HEK293 (cell line): ENCODE measurements at regions not wholly inside any gene's neighbourhood (a gene's known extent, or its start where the extent isn't known, plus 50 kb on each side); places are given as distances from the start of the nearest gene placed in this dataset.

Experiments used
- CTCF ChIA-PET: fragments of 350-600 bp; formaldehyde crosslinking; extraction: SDS; loops from one replicate; lab custom pipeline; 2021; ENCODE audit warnings: antibody characterized with exemption; lab: Yijun Ruan, JAX
- POLR2A ChIA-PET: fragments of 300-600 bp; formaldehyde crosslinking; extraction: SDS; loops from one replicate; lab custom pipeline; 2020; ENCODE audit warnings: antibody characterized with exemption, inconsistent platforms; lab: Yijun Ruan, JAX
- H3K27ac ChIP-seq: fragments of 200-500 bp; sonication (Bioruptor generic); 2 replicates; pipeline ENCODE4 v1.5.1; 2014; ENCODE audit warnings: low read depth, low read length, control low read depth, inconsistent platforms; ENCODE audit errors: extremely low read depth
- H3K36me3 ChIP-seq, 2 experiments: fragments of 200-500 bp in 1 of 2; sonication (Bioruptor generic) in 1 of 2; 1 replicate in 1 of 2; 2 replicates in 1 of 2; pipeline ENCODE4 v1.5.1; 2014 to 2017; ENCODE audit warnings: inconsistent platforms in 2 of 2, low read length in 2 of 2; ENCODE audit not compliant: control insufficient read depth in 2 of 2, insufficient read depth in 1 of 2
- H3K4me1 ChIP-seq: fragments of 200-500 bp; sonication (Bioruptor generic); 2 replicates; pipeline ENCODE4 v1.5.1; 2014; ENCODE audit warnings: mild to moderate bottlenecking, low read length, inconsistent platforms; ENCODE audit not compliant: control insufficient read depth, insufficient read depth
- H3K4me3 ChIP-seq: 2 replicates; pipeline ENCODE4 v1.5.1; 2011; ENCODE audit warnings: low read depth, mild to moderate bottlenecking, control low read depth, low read length, moderate library complexity
- H3K9me3 ChIP-seq: fragments of 200-500 bp; sonication (Bioruptor generic); 2 replicates; pipeline ENCODE4 v1.5.1; 2014; ENCODE audit warnings: low read depth, low read length, inconsistent platforms; ENCODE audit not compliant: control insufficient read depth, insufficient read depth
- KLF1 ChIP-seq: fragments of 450-650 bp; formaldehyde crosslinking; IDR thresholded peaks from 2 replicates; pipeline ENCODE4 v1.5.1; 2016; ENCODE audit warnings: missing biosample characterization, missing genetic modification characterization
- PRDM2 ChIP-seq: fragments of 450-650 bp; formaldehyde crosslinking; IDR thresholded peaks from 2 replicates; pipeline ENCODE4 v1.5.1; 2016; ENCODE audit warnings: missing biosample characterization, missing genetic modification characterization, borderline replicate concordance
- ZBTB20 ChIP-seq: fragments of 450-650 bp; formaldehyde crosslinking; IDR thresholded peaks from 2 replicates; pipeline ENCODE4 v1.5.1; 2016; ENCODE audit warnings: missing biosample characterization, missing genetic modification characterization
- ZFP37 ChIP-seq: fragments of 450-650 bp; formaldehyde crosslinking; IDR thresholded peaks from 2 replicates; pipeline ENCODE4 v1.5.1; 2016; ENCODE audit warnings: missing biosample characterization, missing genetic modification characterization
- ZNF280D ChIP-seq: fragments of 450-650 bp; formaldehyde crosslinking; IDR thresholded peaks from 2 replicates; pipeline ENCODE4 v1.5.1; 2016; ENCODE audit warnings: missing biosample characterization, missing genetic modification characterization
- ZNF302 ChIP-seq: fragments of 450-650 bp; formaldehyde crosslinking; IDR thresholded peaks from 2 replicates; pipeline ENCODE4 v1.5.1; 2016; ENCODE audit warnings: missing biosample characterization, missing genetic modification characterization, low read depth
- ZNF398 ChIP-seq: fragments of 450-650 bp; formaldehyde crosslinking; IDR thresholded peaks from 2 replicates; pipeline ENCODE4 v1.5.1; 2017; ENCODE audit warnings: missing biosample characterization, missing genetic modification characterization
- ZNF48 ChIP-seq: fragments of 450-650 bp; formaldehyde crosslinking; IDR thresholded peaks from 2 replicates; pipeline ENCODE4 v1.5.1; 2016; ENCODE audit warnings: missing biosample characterization, missing genetic modification characterization
- ZNF692 ChIP-seq: fragments of 450-650 bp; formaldehyde crosslinking; IDR thresholded peaks from 2 replicates; pipeline ENCODE4 v1.5.1; 2016; ENCODE audit warnings: missing biosample characterization, missing genetic modification characterization
- ZNF76 ChIP-seq: fragments of 450-650 bp; formaldehyde crosslinking; IDR thresholded peaks from 2 replicates; pipeline ENCODE4; 2016; ENCODE audit warnings: low read depth, missing biosample characterization, missing genetic modification characterization, borderline replicate concordance
- ZNF792 ChIP-seq: fragments of 450-650 bp; formaldehyde crosslinking; IDR thresholded peaks from 2 replicates; pipeline ENCODE4 v1.5.1; 2016; ENCODE audit warnings: missing biosample characterization, missing genetic modification characterization
- ZNF830 ChIP-seq: fragments of 450-650 bp; IDR thresholded peaks from 2 replicates; pipeline ENCODE4 v1.5.0; 2018; ENCODE audit warnings: missing biosample characterization, missing genetic modification characterization, low read depth, mild to moderate bottlenecking, moderate library complexity
- ZNF837 ChIP-seq: fragments of 450-650 bp; formaldehyde crosslinking; IDR thresholded peaks from 2 replicates; pipeline ENCODE4 v1.5.1; 2016; ENCODE audit warnings: missing biosample characterization, missing genetic modification characterization
- TF ChIP-seq, protein P1 (sequence below): fragments of 450-650 bp; formaldehyde crosslinking; IDR thresholded peaks from 2 replicates; pipeline ENCODE4 v1.5.1; 2016; ENCODE audit warnings: missing biosample characterization, missing genetic modification characterization
- TF ChIP-seq, protein P2 (sequence below): fragments of 450-650 bp; formaldehyde crosslinking; IDR thresholded peaks from 2 replicates; pipeline ENCODE4 v1.5.1; 2016; ENCODE audit warnings: missing biosample characterization, missing genetic modification characterization

- TF ChIP-seq ZFP37 (tag by site-specific recombination) (no peak; the same call in 1 of the 2 replicates), ZNF692 (tag by site-specific recombination) (peak; percentile 28), ZNF837 (0 out of 2 replicates have a peak, but pooled peaks have one; percentile 17), KLF1 (tag by site-specific recombination) (peak; percentile 78), ZNF76 (tag by site-specific recombination) (peak; percentile 96), ZBTB20 (tag by site-specific recombination) (peak; percentile 84; the same call in 1 of the 2 replicates), ZNF302 (0 out of 2 replicates have a peak, but pooled peaks have one; percentile 6), ZNF792 (tag by site-specific recombination) (peak; percentile 66; the same call in 1 of the 2 replicates), ZNF280D (peak; percentile 5; the same call in 1 of the 2 replicates), ZNF830 (tag by site-specific recombination) (no peak), ZNF48 (no peak), ZNF398 (tag by site-specific recombination) (peak; percentile 75; the same call in 1 of the 2 replicates)
- TF ChIP-seq, protein P1, sequence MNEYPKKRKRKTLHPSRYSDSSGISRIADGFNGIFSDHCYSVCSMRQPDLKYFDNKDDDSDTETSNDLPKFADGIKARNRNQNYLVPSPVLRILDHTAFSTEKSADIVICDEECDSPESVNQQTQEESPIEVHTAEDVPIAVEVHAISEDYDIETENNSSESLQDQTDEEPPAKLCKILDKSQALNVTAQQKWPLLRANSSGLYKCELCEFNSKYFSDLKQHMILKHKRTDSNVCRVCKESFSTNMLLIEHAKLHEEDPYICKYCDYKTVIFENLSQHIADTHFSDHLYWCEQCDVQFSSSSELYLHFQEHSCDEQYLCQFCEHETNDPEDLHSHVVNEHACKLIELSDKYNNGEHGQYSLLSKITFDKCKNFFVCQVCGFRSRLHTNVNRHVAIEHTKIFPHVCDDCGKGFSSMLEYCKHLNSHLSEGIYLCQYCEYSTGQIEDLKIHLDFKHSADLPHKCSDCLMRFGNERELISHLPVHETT (tag by site-specific recombination): 0 out of 2 replicates have a peak, but pooled peaks have one; percentile 51
- TF ChIP-seq, protein P2, sequence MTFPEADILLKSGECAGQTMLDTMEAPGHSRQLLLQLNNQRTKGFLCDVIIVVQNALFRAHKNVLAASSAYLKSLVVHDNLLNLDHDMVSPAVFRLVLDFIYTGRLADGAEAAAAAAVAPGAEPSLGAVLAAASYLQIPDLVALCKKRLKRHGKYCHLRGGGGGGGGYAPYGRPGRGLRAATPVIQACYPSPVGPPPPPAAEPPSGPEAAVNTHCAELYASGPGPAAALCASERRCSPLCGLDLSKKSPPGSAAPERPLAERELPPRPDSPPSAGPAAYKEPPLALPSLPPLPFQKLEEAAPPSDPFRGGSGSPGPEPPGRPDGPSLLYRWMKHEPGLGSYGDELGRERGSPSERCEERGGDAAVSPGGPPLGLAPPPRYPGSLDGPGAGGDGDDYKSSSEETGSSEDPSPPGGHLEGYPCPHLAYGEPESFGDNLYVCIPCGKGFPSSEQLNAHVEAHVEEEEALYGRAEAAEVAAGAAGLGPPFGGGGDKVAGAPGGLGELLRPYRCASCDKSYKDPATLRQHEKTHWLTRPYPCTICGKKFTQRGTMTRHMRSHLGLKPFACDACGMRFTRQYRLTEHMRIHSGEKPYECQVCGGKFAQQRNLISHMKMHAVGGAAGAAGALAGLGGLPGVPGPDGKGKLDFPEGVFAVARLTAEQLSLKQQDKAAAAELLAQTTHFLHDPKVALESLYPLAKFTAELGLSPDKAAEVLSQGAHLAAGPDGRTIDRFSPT (tag by site-specific recombination): peak; percentile 87
Observed at GRCh38 chr1:148334339-148335130, 148.6 kb downstream of the PPIAL4G start (continued).

- POLR2A ChIA-PET: interaction anchor here (0.6 to 5.0 kb wide), 9 partner anchors 9 to 296 kb away, joined by 3 to 91 read pairs (median 5); no protein-coding TSS in a partner anchor
- Histone ChIP-seq H3K27ac (peak overlapping the region; percentile 100), H3K4me3 (peak overlapping the region; percentile 57), H3K4me1 (peaks cover 2% of the 10 kb centered on the region; the same call in 1 of the 2 replicates), H3K9me3 (no peaks in the 10 kb centered on the region), H3K36me3 (no peaks in the 10 kb centered on the region)
- CTCF ChIA-PET: no interaction called here
- TF ChIP-seq PRDM2: no peak
Observed at GRCh38 chr1:148333875-148334338, 149.2 kb downstream of the PPIAL4G start.
